HG02981 (cell line): ENCODE measurements at regions not wholly inside any gene's neighbourhood (a gene's known extent, or its start where the extent isn't known, plus 50 kb on each side); places are given as distances from the start of the nearest gene placed in this dataset.

Experiments
- ATAC-seq: cut with Tn5 transposase; IDR thresholded peaks from one replicate; pipeline ENCODE4 v1.9.1; 2021; ENCODE audit warnings: mild to moderate bottlenecking, moderate library complexity; ENCODE audit not compliant: unreplicated experiment

GRCh38 chr2:3138621-3139020, 239.0 kb downstream of the EIPR1 start:
- no peak for ATAC-seq

- no peak for ATAC-seq
These were observed 239.8 kb downstream of the EIPR1 start for GRCh38 chr2:3137651-3138300.

GRCh38 chr2:3135676-3136075, 241.9 kb downstream of the EIPR1 start:
- ATAC-seq = no peak

GRCh38 chr2:3134026-3134571, 243.5 kb downstream of the EIPR1 start:
- ATAC-seq = no peak

- ATAC-seq = no peak
These were observed 244.7 kb downstream of the EIPR1 start for GRCh38 chr2:3132966-3133365.

GRCh38 chr2:3132466-3132865, 245.2 kb downstream of the EIPR1 start:
- no peak for ATAC-seq

GRCh38 chr2:3131636-3132326, 245.8 kb downstream of the EIPR1 start:
- no peak for ATAC-seq

- ATAC-seq = no peak
These were observed 246.6 kb downstream of the EIPR1 start for GRCh38 chr2:3130889-3131635.

- no peak for ATAC-seq
These were observed 247.2 kb downstream of the EIPR1 start for GRCh38 chr2:3130444-3130843.

- ATAC-seq = no peak
These were observed 247.8 kb downstream of the EIPR1 start for GRCh38 chr2:3129867-3130266.

GRCh38 chr2:3128786-3129185, 248.8 kb downstream of the EIPR1 start:
- ATAC-seq = no peak

GRCh38 chr2:3127710-3128109, 249.9 kb downstream of the EIPR1 start:
- no peak for ATAC-seq

GRCh38 chr2:3126911-3127621, 250.6 kb downstream of the EIPR1 start:
- no peak for ATAC-seq

- ATAC-seq = no peak
These were observed 251.3 kb downstream of the EIPR1 start for GRCh38 chr2:3126171-3126910.

- ATAC-seq = no peak
These were observed 251.9 kb downstream of the EIPR1 start for GRCh38 chr2:3125761-3126130.

GRCh38 chr2:3125001-3125760, 252.4 kb downstream of the EIPR1 start:
- ATAC-seq = no peak

GRCh38 chr2:3122525-3122924, 255.1 kb downstream of the EIPR1 start:
- no peak for ATAC-seq

GRCh38 chr2:3121601-3122000, 256.0 kb downstream of the EIPR1 start:
- ATAC-seq = no peak

- no peak for ATAC-seq
These were observed 259.9 kb downstream of the EIPR1 start for GRCh38 chr2:3117650-3118216.
